ENCODE measurements at regions not wholly inside any gene's neighbourhood (a gene's known extent, or its start where the extent isn't known, plus 50 kb on each side); places are given as distances from the start of the nearest gene placed in this dataset.
"Not testable (repeated sequence)": the region's sequence is repeated elsewhere in the genome, so short reads cannot be mapped to it uniquely, and the experiment has no call there.

- no peak overlapping the region for H3K27ac ChIP-seq (ENCODE audit: poor library complexity, severe bottlenecking)
- H3K9me3 ChIP-seq (ENCODE audit: severe bottlenecking): no peaks in the 10 kb centered on the region
- no peaks in the 10 kb centered on the region for H3K36me3 ChIP-seq (ENCODE audit: low read depth)
- no peak overlapping the region for H3K4me3 ChIP-seq (ENCODE audit: severe bottlenecking)
- no peak for ATAC-seq (ENCODE audit: low read depth)
- no peak for DNase-seq (ENCODE audit: low spot score)
- H3K27me3 ChIP-seq (ENCODE audit: insufficient read depth, poor library complexity, severe bottlenecking): no peaks in the 10 kb centered on the region
- TF ChIP-seq CTCF (IDR thresholded peaks at IDR 0.05; ENCODE audit: poor library complexity, severe bottlenecking): no peak
- H3K4me1 ChIP-seq (ENCODE audit: insufficient read depth, poor library complexity, severe bottlenecking): no peaks in the 10 kb centered on the region
These were observed 626.7 kb downstream of the PRR16 start for GRCh38 chr5:121090822-121091221.

GRCh38 chr5:121100931-121101330 is 636.8 kb downstream of the PRR16 start:
- Histone ChIP-seq H3K4me1 (ENCODE audit: insufficient read depth, poor library complexity, severe bottlenecking) (no peaks in the 10 kb centered on the region), H3K4me3 (ENCODE audit: severe bottlenecking) (no peak overlapping the region), H3K36me3 (ENCODE audit: low read depth) (no peaks in the 10 kb centered on the region), H3K27ac (ENCODE audit: poor library complexity, severe bottlenecking) (no peak overlapping the region), H3K27me3 (ENCODE audit: insufficient read depth, poor library complexity, severe bottlenecking) (no peaks in the 10 kb centered on the region), H3K9me3 (ENCODE audit: severe bottlenecking) (no peaks in the 10 kb centered on the region)
- no peak for TF ChIP-seq CTCF (IDR thresholded peaks at IDR 0.05; ENCODE audit: poor library complexity, severe bottlenecking)
- ATAC-seq (ENCODE audit: low read depth) (no peak), DNase-seq (ENCODE audit: low spot score) (no peak)

DNA sequence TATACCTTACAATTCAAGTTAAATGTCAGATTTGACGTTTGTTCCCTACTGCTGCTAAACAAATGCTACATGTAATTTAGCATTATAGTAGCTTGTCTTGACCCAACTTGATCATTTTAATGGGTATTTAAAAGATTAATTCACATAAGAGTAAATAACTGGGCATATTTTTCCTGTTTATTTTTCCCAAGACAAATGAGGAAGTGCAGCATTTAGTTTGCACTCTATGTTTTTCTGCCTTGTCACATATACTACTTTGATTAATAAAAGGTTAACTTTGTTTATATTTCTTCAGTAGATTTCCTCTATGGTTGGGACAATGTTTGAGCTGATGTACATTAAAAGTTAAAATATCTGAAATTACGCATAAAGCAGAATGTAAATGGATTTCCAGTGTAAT is 641.8 kb downstream of the PRR16 start:
- TF ChIP-seq CTCF (IDR thresholded peaks at IDR 0.05; ENCODE audit: poor library complexity, severe bottlenecking): no peak
- Histone ChIP-seq H3K4me1 (ENCODE audit: insufficient read depth, poor library complexity, severe bottlenecking) (no peaks in the 10 kb centered on the region), H3K36me3 (ENCODE audit: low read depth) (no peaks in the 10 kb centered on the region), H3K4me3 (ENCODE audit: severe bottlenecking) (no peak overlapping the region), H3K27me3 (ENCODE audit: insufficient read depth, poor library complexity, severe bottlenecking) (no peaks in the 10 kb centered on the region), H3K9me3 (ENCODE audit: severe bottlenecking) (no peaks in the 10 kb centered on the region), H3K27ac (ENCODE audit: poor library complexity, severe bottlenecking) (no peak overlapping the region)
- no peak for ATAC-seq (ENCODE audit: low read depth)
- no peak for DNase-seq (ENCODE audit: low spot score)

GRCh38 chr5:121106721-121107690 is 642.9 kb downstream of the PRR16 start:
- peak; percentile 42; the same call in 1 of the 3 replicates for ATAC-seq (ENCODE audit: low read depth)
- not testable (repeated sequence) for DNase-seq (ENCODE audit: low spot score); H3K4me3 ChIP-seq (ENCODE audit: severe bottlenecking); H3K27ac ChIP-seq (ENCODE audit: poor library complexity, severe bottlenecking); H3K36me3 ChIP-seq (ENCODE audit: low read depth); H3K27me3 ChIP-seq (ENCODE audit: insufficient read depth, poor library complexity, severe bottlenecking); H3K4me1 ChIP-seq (ENCODE audit: insufficient read depth, poor library complexity, severe bottlenecking); H3K9me3 ChIP-seq (ENCODE audit: severe bottlenecking)

GRCh38 chr5:121108725-121109124 is 644.6 kb downstream of the PRR16 start:
- no peak overlapping the region for H3K4me3 ChIP-seq (ENCODE audit: severe bottlenecking)
- no peaks in the 10 kb centered on the region for H3K36me3 ChIP-seq (ENCODE audit: low read depth)
- H3K27ac ChIP-seq (ENCODE audit: poor library complexity, severe bottlenecking): no peak overlapping the region
- H3K9me3 ChIP-seq (ENCODE audit: severe bottlenecking): no peaks in the 10 kb centered on the region
- no peaks in the 10 kb centered on the region for H3K27me3 ChIP-seq (ENCODE audit: insufficient read depth, poor library complexity, severe bottlenecking)
- no peak for TF ChIP-seq CTCF (IDR thresholded peaks at IDR 0.05; ENCODE audit: poor library complexity, severe bottlenecking)
- DNase-seq (ENCODE audit: low spot score): no peak
- peak; percentile 58; the same call in 2 of the 3 replicates for ATAC-seq (ENCODE audit: low read depth)
- no peaks in the 10 kb centered on the region for H3K4me1 ChIP-seq (ENCODE audit: insufficient read depth, poor library complexity, severe bottlenecking)

Measured in RWPE2 (cell line).